GM18858 (cell line): ENCODE measurements at regions not wholly inside any gene's neighbourhood (a gene's known extent, or its start where the extent isn't known, plus 50 kb on each side); places are given as distances from the start of the nearest gene placed in this dataset.
"Not testable (repeated sequence)": the region's sequence is repeated elsewhere in the genome, so short reads cannot be mapped to it uniquely, and the experiment has no call there.

Source experiments
- ATAC-seq: cut with Tn5 transposase; IDR thresholded peaks from one replicate; pipeline ENCODE4 v1.9.1; 2021; ENCODE audit not compliant: unreplicated experiment

- no peak for ATAC-seq
Observed at GRCh38 chr1:242824435-242824834, 299.9 kb upstream of the PLD5 start.

GRCh38 chr1:242813490-242814091 lies 289.1 kb upstream of the PLD5 start:
- peak; percentile 85 for ATAC-seq

- ATAC-seq: no peak
Observed at GRCh38 chr1:242811092-242811840, 286.8 kb upstream of the PLD5 start.

GRCh38 chr1:242806324-242806723 lies 281.8 kb upstream of the PLD5 start:
- no peak for ATAC-seq

GRCh38 chr1:242805360-242805759 lies 280.9 kb upstream of the PLD5 start:
- ATAC-seq: not testable (repeated sequence)

- no peak for ATAC-seq
Observed at GRCh38 chr1:242802973-242803372, 278.5 kb upstream of the PLD5 start.

GRCh38 chr1:242800521-242800920 lies 276.0 kb upstream of the PLD5 start:
- peak; percentile 63 for ATAC-seq

- ATAC-seq: no peak
Observed at GRCh38 chr1:242797856-242798255, 273.4 kb upstream of the PLD5 start.

GRCh38 chr1:242788771-242789170 lies 264.3 kb upstream of the PLD5 start:
- ATAC-seq: peak; percentile 80

- ATAC-seq: no peak
Observed at GRCh38 chr1:242787968-242788367, 263.5 kb upstream of the PLD5 start.

GRCh38 chr1:242784807-242785206 lies 260.3 kb upstream of the PLD5 start:
- ATAC-seq: no peak

GRCh38 chr1:242784084-242784483 lies 259.6 kb upstream of the PLD5 start:
- peak; percentile 50 for ATAC-seq

- ATAC-seq: no peak
Observed at GRCh38 chr1:242774256-242774655, 249.8 kb upstream of the PLD5 start.

GRCh38 chr1:242770366-242770765 lies 245.9 kb upstream of the PLD5 start:
- no peak for ATAC-seq

GRCh38 chr1:242764161-242764560 lies 239.7 kb upstream of the PLD5 start:
- no peak for ATAC-seq

GRCh38 chr1:242761556-242761955 lies 237.1 kb upstream of the PLD5 start:
- ATAC-seq: no peak

GRCh38 chr1:242754926-242755325 lies 230.4 kb upstream of the PLD5 start:
- ATAC-seq: no peak

- no peak for ATAC-seq
Observed at GRCh38 chr1:242754125-242754524, 229.6 kb upstream of the PLD5 start.

GRCh38 chr1:242747233-242747632 lies 222.7 kb upstream of the PLD5 start:
- ATAC-seq: no peak

GRCh38 chr1:242745079-242745478 lies 220.6 kb upstream of the PLD5 start:
- no peak for ATAC-seq

- ATAC-seq: no peak
Observed at GRCh38 chr1:242743983-242744780, 219.7 kb upstream of the PLD5 start.
